ENCODE measurements at regions not wholly inside any gene's neighbourhood (a gene's known extent, or its start where the extent isn't known, plus 50 kb on each side); places are given as distances from the start of the nearest gene placed in this dataset.

- Histone ChIP-seq H3K4me3 (no peak overlapping the region), H3K27ac (no peak overlapping the region), H3K4me1 (no peaks in the 10 kb centered on the region), H3K27me3 (no peaks in the 10 kb centered on the region), H3K36me3 (no peaks in the 10 kb centered on the region), H3K9me3 (peaks cover 0 to 16% (median 0%) of the 10 kb centered on the region in 4 donors)
- DNase-seq (ENCODE audit: low spot score in 2 of 2) = no peak
- TF ChIP-seq EP300 (IDR thresholded peaks at IDR 0.05) = no peak
- TF ChIP-seq POLR2A (IDR thresholded peaks at IDR 0.05) = no peak
- TF ChIP-seq, protein P1, sequence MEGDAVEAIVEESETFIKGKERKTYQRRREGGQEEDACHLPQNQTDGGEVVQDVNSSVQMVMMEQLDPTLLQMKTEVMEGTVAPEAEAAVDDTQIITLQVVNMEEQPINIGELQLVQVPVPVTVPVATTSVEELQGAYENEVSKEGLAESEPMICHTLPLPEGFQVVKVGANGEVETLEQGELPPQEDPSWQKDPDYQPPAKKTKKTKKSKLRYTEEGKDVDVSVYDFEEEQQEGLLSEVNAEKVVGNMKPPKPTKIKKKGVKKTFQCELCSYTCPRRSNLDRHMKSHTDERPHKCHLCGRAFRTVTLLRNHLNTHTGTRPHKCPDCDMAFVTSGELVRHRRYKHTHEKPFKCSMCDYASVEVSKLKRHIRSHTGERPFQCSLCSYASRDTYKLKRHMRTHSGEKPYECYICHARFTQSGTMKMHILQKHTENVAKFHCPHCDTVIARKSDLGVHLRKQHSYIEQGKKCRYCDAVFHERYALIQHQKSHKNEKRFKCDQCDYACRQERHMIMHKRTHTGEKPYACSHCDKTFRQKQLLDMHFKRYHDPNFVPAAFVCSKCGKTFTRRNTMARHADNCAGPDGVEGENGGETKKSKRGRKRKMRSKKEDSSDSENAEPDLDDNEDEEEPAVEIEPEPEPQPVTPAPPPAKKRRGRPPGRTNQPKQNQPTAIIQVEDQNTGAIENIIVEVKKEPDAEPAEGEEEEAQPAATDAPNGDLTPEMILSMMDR (IDR thresholded peaks at IDR 0.05) = no peak
- WGBS, 2 donors = 88 to 91% methylated on average over 9 of the region's 9 CpGs
Observed at GRCh38 chr16:86378128-86378527, 132.2 kb upstream of the FOXF1 start.

- Histone ChIP-seq H3K9me3 (peaks cover 0 to 13% (median 0%) of the 10 kb centered on the region in 4 donors), H3K4me3 (no peak overlapping the region), H3K36me3 (no peaks in the 10 kb centered on the region), H3K27me3 (no peaks in the 10 kb centered on the region), H3K27ac (no peak overlapping the region), H3K4me1 (no peaks in the 10 kb centered on the region)
- 80 to 86% methylated on average over 20 of the region's 20 CpGs for WGBS, 2 donors
- no peak for DNase-seq (ENCODE audit: low spot score in 2 of 2)
- TF ChIP-seq, protein P1 (IDR thresholded peaks at IDR 0.05) = no peak
Observed at GRCh38 chr16:86378831-86379504, 131.4 kb upstream of the FOXF1 start.

GRCh38 chr16:86379505-86379846, 130.9 kb upstream of the FOXF1 start:
- Histone ChIP-seq H3K27me3 (no peaks in the 10 kb centered on the region), H3K9me3 (peaks cover 0 to 8% (median 0%) of the 10 kb centered on the region in 4 donors), H3K27ac (no peak overlapping the region), H3K4me1 (no peaks in the 10 kb centered on the region), H3K4me3 (no peak overlapping the region), H3K36me3 (no peaks in the 10 kb centered on the region)
- WGBS, 2 donors = 54 to 55% methylated on average over 9 of the region's 9 CpGs
- no peak for DNase-seq (ENCODE audit: low spot score in 2 of 2)
- TF ChIP-seq POLR2A (IDR thresholded peaks at IDR 0.05) (no peak), EP300 (IDR thresholded peaks at IDR 0.05) (no peak)
- TF ChIP-seq, protein P1 (IDR thresholded peaks at IDR 0.05) = no peak

DNA sequence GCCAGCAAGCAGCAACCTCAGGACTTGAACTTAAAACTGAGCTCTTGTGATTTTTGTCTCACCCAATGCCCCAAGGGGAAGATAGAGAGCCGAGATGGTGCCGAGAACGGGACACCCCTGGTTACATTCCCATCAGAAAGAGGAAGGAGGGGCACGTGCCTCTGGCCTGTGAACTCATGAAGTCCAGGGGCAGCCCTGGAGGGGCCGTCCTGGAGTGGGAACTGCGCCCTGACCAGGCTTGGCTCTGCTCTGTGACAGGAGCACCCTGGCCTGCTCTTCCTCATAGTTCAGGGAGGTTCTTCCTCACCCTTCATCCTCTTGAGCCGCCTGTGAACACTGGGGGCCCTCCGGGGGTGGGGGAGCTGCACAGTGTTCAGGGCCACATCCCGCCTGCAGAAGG, 130.3 kb upstream of the FOXF1 start:
- Histone ChIP-seq H3K27ac (no peak overlapping the region), H3K27me3 (no peaks in the 10 kb centered on the region), H3K9me3 (peaks cover 0 to 3% (median 0%) of the 10 kb centered on the region in 4 donors), H3K36me3 (no peaks in the 10 kb centered on the region), H3K4me3 (no peak overlapping the region), H3K4me1 (no peaks in the 10 kb centered on the region)
- WGBS, 2 donors = 63 to 72% methylated on average over 9 of the region's 9 CpGs
- no peak for TF ChIP-seq POLR2A (IDR thresholded peaks at IDR 0.05)
- no peak for TF ChIP-seq EP300 (IDR thresholded peaks at IDR 0.05)
- TF ChIP-seq, protein P1 (IDR thresholded peaks at IDR 0.05) = no peak
- no peak for DNase-seq (ENCODE audit: low spot score in 2 of 2)

DNA sequence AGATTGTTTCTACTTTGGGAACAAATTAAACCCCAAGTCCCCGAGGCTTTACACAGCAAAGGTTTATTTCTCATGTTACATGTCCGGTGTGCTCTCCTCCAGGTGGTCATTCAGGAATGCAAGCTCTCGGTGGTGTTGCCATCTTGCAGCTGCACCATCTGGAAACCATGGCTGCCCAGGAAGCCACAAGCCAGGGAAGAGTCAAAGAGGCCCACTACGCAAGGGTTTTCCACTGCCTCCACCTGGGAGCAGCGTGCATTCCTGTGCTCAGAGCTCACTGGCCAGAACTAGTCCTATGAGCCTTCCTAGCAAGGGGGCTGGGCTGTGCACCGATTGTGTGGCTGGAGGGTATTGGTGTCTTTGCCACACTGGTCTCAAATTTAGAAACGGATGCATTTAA, 128.8 kb upstream of the FOXF1 start:
- no peaks in the 10 kb centered on the region for H3K36me3 ChIP-seq
- WGBS, 2 donors = 65 to 75% methylated on average over 7 of the region's 7 CpGs
- no peak for DNase-seq (ENCODE audit: low spot score in 2 of 2)
- no peaks in the 10 kb centered on the region for H3K27me3 ChIP-seq
- no peak for TF ChIP-seq EP300 (IDR thresholded peaks at IDR 0.05)
- TF ChIP-seq, protein P1 (IDR thresholded peaks at IDR 0.05) = no peak
- no peak for TF ChIP-seq POLR2A (IDR thresholded peaks at IDR 0.05)
- H3K4me3 ChIP-seq = no peak overlapping the region
- no peak overlapping the region for H3K27ac ChIP-seq
- peaks cover 0 to under 1% (median 0%) of the 10 kb centered on the region in 4 donors for H3K9me3 ChIP-seq
- H3K4me1 ChIP-seq = no peaks in the 10 kb centered on the region

All from tibial nerve (tissue), 4 donors.